ENCODE measurements at regions not wholly inside any gene's neighbourhood (a gene's known extent, or its start where the extent isn't known, plus 50 kb on each side); places are given as distances from the start of the nearest gene placed in this dataset.

DNA sequence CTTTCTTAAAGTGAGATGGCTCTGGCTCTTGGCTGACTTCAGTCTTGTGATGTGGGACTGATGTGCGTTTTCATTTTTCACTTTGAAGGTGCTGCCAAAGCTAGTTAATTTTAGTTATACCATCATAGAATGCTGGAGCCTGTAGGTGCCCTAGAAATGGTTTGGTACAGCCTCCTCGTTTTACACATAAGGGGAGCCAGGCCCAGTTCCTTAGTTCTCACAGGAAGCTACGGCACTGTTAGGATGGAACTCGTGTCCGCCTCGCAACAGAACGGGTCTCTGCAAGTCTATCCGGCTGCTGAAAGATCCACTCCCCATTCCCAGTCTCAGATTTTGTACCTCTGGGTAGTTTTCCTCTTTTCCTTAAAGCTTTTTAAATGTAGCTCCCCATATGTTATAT, 173.2 kb upstream of the PRPS1L1 start:
- DNase-seq (ENCODE audit: low read depth, low spot score) = no peak

GRCh38 chr7:18201350-18201749, 173.7 kb upstream of the PRPS1L1 start:
- no peak for DNase-seq (ENCODE audit: low read depth, low spot score)

DNA sequence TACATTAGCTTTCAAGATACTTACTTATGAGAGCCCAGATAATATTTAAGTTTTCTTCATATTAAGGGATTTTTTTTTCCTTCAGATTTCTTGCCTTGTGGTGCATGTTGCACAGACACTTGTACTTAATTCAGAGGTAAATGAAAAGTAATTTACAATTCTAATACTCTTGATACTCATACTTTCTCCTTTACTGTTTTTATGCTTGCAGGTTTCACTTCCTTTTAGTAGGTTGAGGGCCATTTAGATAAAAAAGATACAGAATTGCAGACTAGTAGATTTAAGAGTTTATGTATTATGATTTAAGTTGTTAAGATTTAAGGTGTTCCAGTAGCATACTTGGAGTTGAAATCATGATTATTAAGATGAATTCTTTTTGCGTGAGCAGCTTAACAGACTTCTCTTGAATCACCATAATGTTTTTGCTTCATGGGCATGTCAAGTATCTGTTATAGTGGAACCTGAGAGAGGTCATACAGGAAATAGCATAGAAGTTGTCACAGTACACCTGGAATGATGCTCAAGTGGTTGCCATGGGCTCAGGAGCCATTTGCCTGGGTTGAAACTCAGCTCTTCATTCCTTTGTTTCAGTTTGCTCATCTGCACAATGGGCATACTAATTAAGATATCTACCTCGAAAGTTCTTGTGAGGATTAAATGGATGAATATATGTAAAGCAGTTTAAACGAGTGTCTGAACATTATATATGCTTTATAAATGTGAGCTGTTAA, 174.8 kb upstream of the PRPS1L1 start:
- DNase-seq (ENCODE audit: low read depth, low spot score) = no peak

DNA sequence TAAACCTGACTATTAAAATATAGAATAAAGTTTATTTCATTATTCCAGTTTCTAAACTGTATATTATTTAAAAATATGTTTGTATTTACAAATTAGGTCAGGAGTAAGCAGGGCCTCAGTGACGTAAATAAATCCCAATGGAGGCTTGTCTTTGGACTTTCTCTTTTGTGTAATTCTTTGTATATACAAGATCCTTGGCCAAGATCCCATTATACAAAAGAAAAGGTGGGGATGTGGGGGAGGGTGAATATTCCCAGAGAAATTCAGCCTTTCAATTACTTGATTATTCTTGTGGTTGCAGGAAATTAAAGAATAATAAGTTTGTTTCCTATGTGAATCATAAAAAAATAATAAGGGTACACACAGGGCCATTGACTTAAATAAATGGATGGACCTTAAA, 178.7 kb upstream of the PRPS1L1 start:
- DNase-seq (ENCODE audit: low read depth, low spot score) = no peak

GRCh38 chr7:18208921-18209320, 181.3 kb upstream of the PRPS1L1 start:
- no peak for DNase-seq (ENCODE audit: low read depth, low spot score)

DNA sequence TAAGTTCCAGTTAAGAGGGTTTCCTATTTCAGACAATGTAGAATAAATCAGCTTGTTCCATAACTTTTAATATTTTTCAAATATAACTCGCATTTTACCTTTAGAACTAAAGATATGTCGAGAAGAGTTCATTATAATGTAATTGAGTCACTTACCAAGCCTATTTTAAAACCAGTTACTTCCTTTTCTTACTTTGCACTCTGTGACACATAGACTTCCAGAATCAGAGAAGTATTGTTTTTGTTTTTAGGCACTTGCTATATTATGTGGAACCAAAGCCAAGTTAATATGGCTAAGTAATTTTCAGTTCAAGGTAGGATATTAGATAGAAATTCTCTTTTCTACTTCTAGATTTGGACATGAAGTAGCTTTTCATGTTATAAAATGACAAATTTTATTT, 182.7 kb upstream of the PRPS1L1 start:
- no peak for DNase-seq (ENCODE audit: low read depth, low spot score)

DNA sequence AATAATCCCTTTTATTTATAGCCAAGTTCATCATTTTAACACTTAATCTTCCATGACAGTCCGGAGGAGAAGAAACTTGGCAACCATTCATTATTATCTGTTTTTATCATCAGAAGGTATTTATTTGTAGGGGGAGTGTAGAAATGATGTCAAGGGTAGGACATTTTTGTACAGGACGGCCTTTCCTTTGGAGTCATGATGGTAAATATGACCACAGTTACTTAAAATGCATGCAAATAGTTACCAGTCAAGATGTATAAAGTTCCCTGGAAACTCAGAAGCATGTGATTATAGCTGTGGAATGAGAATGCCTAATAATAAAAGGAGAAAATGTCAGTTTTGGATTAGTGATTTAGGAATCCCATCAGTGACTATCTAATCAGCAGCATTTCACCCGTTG, 183.1 kb upstream of the PRPS1L1 start:
- no peak for DNase-seq (ENCODE audit: low read depth, low spot score)

GRCh38 chr7:18212308-18212707, 184.7 kb upstream of the PRPS1L1 start:
- DNase-seq (ENCODE audit: low read depth, low spot score) = no peak

DNA sequence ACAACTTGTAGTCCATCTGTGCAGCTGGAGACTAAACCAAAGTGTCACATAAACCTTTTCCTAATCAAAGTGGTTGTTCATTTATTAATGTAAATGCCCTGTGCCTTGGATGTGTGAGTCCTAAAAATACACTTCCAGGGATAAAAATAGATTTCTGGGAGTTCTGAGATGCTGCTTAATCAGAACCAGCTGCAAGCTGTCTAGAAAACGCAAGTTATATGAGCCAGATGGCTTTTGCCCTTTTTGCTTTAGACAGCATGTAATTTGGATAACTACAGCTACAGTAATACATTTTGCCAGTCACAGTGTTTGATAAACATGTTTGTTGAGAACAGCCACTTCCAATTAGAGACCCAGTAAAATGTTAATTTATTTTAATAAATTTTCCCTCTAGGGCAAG, 185.1 kb upstream of the PRPS1L1 start:
- DNase-seq (ENCODE audit: low read depth, low spot score) = peak; percentile 29

GRCh38 chr7:18213652-18214051, 186.0 kb upstream of the PRPS1L1 start:
- no peak for DNase-seq (ENCODE audit: low read depth, low spot score)

- DNase-seq (ENCODE audit: low read depth, low spot score) = no peak
Observed at GRCh38 chr7:18216270-18216669, 188.6 kb upstream of the PRPS1L1 start.

DNA sequence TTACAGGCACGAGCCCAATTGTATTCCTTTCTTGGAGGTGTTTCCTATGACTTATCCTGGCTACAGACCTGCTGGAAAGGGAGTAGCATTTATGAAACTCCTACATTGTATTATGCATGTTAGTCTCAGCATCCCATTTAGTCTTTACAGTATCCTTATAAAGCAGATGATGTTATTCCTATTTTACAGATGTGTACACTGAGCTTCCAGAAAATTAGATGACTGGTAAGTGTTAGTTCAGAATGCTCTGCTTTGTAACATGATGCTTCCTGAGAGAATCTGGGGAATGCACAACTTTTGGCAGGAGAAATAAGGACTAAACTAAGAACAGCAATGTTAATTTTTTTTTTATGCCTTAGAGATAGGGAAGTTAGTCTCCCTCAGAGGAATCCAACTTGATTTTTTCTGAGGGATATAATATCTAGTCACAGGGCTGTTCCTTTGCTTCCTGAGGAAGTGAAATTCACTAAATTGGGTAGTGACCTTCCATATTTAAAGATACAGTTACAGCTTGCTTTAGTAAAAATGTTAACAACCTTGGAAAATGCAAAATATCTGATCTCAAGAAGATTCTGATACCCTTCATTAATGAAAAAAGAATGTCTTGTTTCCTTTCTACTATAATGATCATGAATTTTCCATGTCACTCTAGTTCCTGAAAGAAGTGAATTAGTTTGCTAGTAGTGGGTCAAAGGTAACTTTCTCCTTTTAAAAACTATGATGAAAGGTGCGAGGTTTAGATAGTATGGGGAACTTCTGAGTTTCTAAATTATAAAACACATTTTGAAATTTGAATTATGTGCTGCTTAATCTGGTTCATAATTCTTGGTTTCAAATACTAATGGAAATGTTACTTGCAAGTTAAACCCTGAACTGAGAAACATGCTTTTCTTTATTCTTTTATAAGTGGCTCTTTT, 194.0 kb upstream of the PRPS1L1 start:
- DNase-seq (ENCODE audit: low read depth, low spot score) = no peak

GRCh38 chr7:18222636-18223035, 195.0 kb upstream of the PRPS1L1 start:
- DNase-seq (ENCODE audit: low read depth, low spot score) = no peak

DNA sequence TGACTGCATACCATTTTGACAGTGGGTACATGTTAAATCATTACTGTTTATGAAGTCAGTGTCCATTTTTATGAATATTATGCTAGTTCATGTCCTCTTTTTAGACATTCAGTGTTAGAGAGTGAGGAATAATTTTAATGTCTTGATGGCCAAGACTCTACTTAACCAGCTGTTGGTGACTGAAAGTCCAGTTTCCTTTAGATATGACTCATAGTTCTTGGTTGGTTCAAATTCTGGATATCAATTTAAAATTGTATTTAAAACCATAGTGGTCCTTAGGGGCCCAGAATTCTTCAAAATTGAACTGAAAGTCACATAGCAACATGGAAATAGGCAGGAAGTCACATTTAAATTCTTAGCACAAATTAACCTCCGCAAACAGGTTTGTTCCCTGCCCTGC, 196.5 kb upstream of the PRPS1L1 start:
- no peak for DNase-seq (ENCODE audit: low read depth, low spot score)

DNA sequence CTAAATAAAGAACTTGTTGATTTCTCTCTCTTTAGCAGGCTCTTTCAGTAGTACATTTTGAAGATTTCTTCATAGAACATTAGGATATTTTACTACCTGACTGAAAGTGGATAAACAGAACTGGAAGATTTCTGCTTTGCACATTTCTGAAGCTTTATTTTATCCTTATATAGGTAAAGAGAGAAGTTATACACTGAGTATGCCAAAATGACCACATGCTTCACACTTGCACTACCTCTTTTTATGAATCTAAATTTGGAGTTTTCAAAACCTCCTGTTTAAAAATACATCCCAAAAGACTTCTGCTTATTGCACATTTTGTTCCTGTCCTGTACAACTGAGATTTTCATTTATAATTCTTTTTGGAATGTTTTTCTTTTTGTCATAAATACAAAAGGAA, 197.4 kb upstream of the PRPS1L1 start:
- no peak for DNase-seq (ENCODE audit: low read depth, low spot score)

- DNase-seq (ENCODE audit: low read depth, low spot score) = no peak
Observed at GRCh38 chr7:18226598-18226997, 199.0 kb upstream of the PRPS1L1 start.

- no peak for DNase-seq (ENCODE audit: low read depth, low spot score)
Observed at GRCh38 chr7:18228686-18229085, 201.0 kb upstream of the PRPS1L1 start.

DNA sequence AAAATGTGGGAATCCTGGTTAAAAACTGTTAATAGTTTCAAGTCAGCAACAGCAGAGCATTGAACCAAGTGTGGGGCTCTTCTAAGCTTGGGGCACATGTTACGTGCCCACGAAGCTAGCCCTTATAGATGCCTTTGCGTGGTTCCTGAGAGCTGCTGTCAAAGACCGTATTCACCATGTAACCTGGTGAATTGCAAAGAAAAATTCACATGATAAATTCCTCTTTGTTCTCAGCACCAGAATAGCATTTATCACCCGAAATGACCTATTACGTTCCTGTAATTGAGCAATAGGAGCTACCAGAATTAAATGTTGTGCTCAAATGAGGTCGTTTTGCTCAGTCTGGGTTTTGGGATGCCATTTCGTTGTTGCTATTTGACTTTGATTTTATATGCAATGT, 202.6 kb upstream of the PRPS1L1 start:
- DNase-seq (ENCODE audit: low read depth, low spot score) = no peak

DNA sequence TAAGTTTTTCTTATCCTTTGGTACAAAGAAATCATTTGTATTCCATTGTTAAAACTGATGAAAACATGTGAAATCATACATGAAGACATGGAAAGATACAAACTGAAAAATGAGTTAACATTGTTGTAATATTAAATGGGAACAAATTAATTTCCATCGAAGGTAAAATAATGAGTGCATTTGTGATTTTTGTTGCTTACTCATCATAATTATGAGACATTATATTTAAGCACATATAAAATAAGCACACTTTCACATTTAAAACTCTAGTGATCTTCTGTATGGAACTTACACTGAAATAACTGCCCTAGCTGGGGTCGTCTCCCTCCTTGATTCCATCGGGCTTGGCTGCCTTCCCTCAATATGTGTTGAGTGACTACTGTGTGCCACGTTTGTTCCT, 204.2 kb upstream of the PRPS1L1 start:
- no peak for DNase-seq (ENCODE audit: low read depth, low spot score)

DNA sequence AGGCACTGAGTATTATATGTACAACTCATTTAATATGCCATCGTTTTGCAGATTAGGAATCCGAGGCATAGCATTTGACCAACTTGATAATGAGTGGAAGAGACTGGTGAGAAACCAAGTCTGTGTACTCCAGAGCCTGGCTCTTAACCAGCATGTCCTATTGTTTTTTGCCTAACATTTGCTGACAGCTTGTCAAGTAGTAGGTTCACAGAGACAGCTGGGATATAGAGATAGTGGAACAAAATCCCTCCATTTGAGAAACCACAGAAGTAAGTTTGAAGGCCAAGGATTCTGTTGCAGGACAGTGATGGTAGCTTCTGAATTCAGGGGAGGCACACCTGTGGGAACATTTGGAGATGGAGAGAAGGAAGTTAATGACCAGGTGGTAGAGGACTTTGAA, 206.9 kb upstream of the PRPS1L1 start:
- DNase-seq (ENCODE audit: low read depth, low spot score) = no peak

DNA sequence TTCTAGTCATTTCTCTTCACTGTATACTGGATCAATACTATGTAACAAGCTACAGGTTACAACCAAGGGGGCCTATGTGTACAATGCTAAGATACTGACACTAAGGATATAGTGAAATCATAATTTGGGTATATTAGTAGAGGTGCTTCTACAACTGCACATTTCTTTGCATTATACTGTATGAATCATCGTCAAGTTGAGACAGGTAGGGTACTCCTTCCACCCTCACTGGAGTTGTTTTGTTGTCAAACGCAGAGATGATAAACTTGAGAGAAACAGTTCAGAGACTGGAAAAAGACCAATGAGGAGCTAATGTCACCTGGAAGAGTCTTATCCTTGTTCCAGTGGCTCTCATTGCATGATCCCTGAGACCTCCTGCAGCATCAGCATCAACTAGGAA, 208.2 kb upstream of the PRPS1L1 start:
- no peak for DNase-seq (ENCODE audit: low read depth, low spot score)

GRCh38 chr7:18239212-18239611, 211.6 kb upstream of the PRPS1L1 start:
- DNase-seq (ENCODE audit: low read depth, low spot score) = no peak

Measured in brain pericyte (primary cell).